SK-N-SH (cell line): ENCODE measurements at regions not wholly inside any gene's neighbourhood (a gene's known extent, or its start where the extent isn't known, plus 50 kb on each side); places are given as distances from the start of the nearest gene placed in this dataset.

Experiments used
- CTCF ChIA-PET: fragments of 300-600, 350-600 bp; formaldehyde crosslinking; extraction: SDS; loops from one replicate; lab custom pipeline; 2021; lab: Yijun Ruan, JAX
- POLR2A ChIA-PET: fragments of 350-600 bp; sonication (Branson Sonifier 250); formaldehyde crosslinking; extraction: SDS; loops from one replicate; lab custom pipeline; 2020; ENCODE audit warnings: antibody characterized with exemption, inconsistent platforms; lab: Yijun Ruan, JAX
- DNase-seq: peaks from one replicate; pipeline ENCODE4 v3.0.0; 2012
- H2AFZ ChIP-seq: fragments of 200-600 bp; sonication (generic); 2 replicates; pipeline ENCODE4 v1.8.1; 2016; ENCODE audit warnings: antibody characterized with exemption, mild to moderate bottlenecking, low read depth
- H3F3A ChIP-seq: fragments of 200-600 bp; sonication (generic); replicated peaks from 2 replicates; pipeline ENCODE3; 2016; ENCODE audit warnings: antibody characterized with exemption, mild to moderate bottlenecking; ENCODE audit not compliant: insufficient read depth
- H3K27ac ChIP-seq, 2 experiments: fragments of 200-500 bp in 1 of 2; fragments of 200-600 bp in 1 of 2; sonication (Bioruptor generic) in 1 of 2; sonication (generic), shearing (Covaris generic) in 1 of 2; 2 replicates each; pipeline versions ENCODE4 v1.5.1 to v1.6.1; 2014 to 2016; ENCODE audit warnings: low read depth in 2 of 2, inconsistent platforms in 1 of 2, low read length in 1 of 2, mild to moderate bottlenecking in 1 of 2, mixed read lengths in 1 of 2
- H3K27me3 ChIP-seq: fragments of 200-600 bp; sonication (generic), shearing (Covaris generic); 2 replicates; pipeline ENCODE4 v1.6.1; 2016; ENCODE audit warnings: mixed run types; ENCODE audit not compliant: insufficient read depth
- H3K36me3 ChIP-seq, 2 experiments: fragments of 200-500 bp in 1 of 2; fragments of 200-600 bp in 1 of 2; sonication (Bioruptor generic) in 1 of 2; sonication (generic) in 1 of 2; replicated peaks in 1 of 2; 2 replicates each; pipeline versions ENCODE3 to v1.5.1; 2014 to 2016; ENCODE audit warnings: low read length in 1 of 2, mild to moderate bottlenecking in 1 of 2; ENCODE audit not compliant: insufficient read depth in 2 of 2, control insufficient read depth in 1 of 2
- H3K4me1 ChIP-seq, 2 experiments: fragments of 200-500 bp in 1 of 2; fragments of 200-600 bp in 1 of 2; sonication (Bioruptor generic) in 1 of 2; sonication (generic), shearing (Covaris generic) in 1 of 2; 2 replicates each; pipeline versions ENCODE4 v1.5.1 to v1.6.1; 2014 to 2016; ENCODE audit warnings: low read depth in 1 of 2, low read length in 1 of 2, mixed run types in 1 of 2; ENCODE audit not compliant: insufficient read depth in 2 of 2, control insufficient read depth in 1 of 2
- H3K4me2 ChIP-seq: fragments of 200-600 bp; sonication (generic), shearing (Covaris generic); 2 replicates; pipeline ENCODE4 v1.6.1; 2017; ENCODE audit warnings: mixed run types
- H3K4me3 ChIP-seq, 2 experiments: fragments of 200-500 bp in 1 of 2; fragments of 200-600 bp in 1 of 2; sonication (Bioruptor generic) in 1 of 2; sonication (generic), shearing (Covaris generic) in 1 of 2; 2 replicates each; pipeline versions ENCODE4 v1.5.1 to v1.8.1; 2014 to 2016; ENCODE audit warnings: low read depth in 2 of 2, inconsistent platforms in 1 of 2, low read length in 1 of 2, mild to moderate bottlenecking in 1 of 2, mixed read lengths in 1 of 2, moderate library complexity in 1 of 2
- H3K79me2 ChIP-seq: fragments of 200-600 bp; sonication (generic); 2 replicates; pipeline ENCODE4 v1.8.1; 2017; ENCODE audit warnings: mild to moderate bottlenecking; ENCODE audit not compliant: insufficient read depth
- H3K9ac ChIP-seq: fragments of 200-600 bp; sonication (generic); 2 replicates; pipeline ENCODE4 v1.6.1; 2017; ENCODE audit warnings: mixed run types
- H3K9me2 ChIP-seq: fragments of 200-600 bp; sonication (generic); 2 replicates; pipeline ENCODE4 v1.6.1; 2017; ENCODE audit warnings: mixed run types
- H3K9me3 ChIP-seq: fragments of 200-600 bp; sonication (generic); 2 replicates; pipeline ENCODE4 v1.6.1; 2017; ENCODE audit warnings: mixed run types, mild to moderate bottlenecking, moderate library complexity
- H4K20me1 ChIP-seq: fragments of 200-600 bp; sonication (generic); 2 replicates; pipeline ENCODE4 v1.6.1; 2017; ENCODE audit warnings: mild to moderate bottlenecking, mixed run types; ENCODE audit not compliant: insufficient read depth
- EZH2phosphoT487 ChIP-seq: fragments of 200-600 bp; sonication (generic); IDR thresholded peaks from 2 replicates; pipeline ENCODE4 v1.6.1; 2017; ENCODE audit warnings: low read depth, mixed run types, mild to moderate bottlenecking, antibody characterized with exemption, moderate library complexity, borderline replicate concordance
- FOSL2 ChIP-seq: IDR thresholded peaks from 2 replicates; pipeline ENCODE4 v1.4.0; 2012; ENCODE audit warnings: low read depth, mild to moderate bottlenecking, moderate library complexity, borderline replicate concordance
- FOXJ3 ChIP-seq: sonication (generic); formaldehyde crosslinking; IDR thresholded peaks from 2 replicates; pipeline ENCODE4 v1.5.1; 2020; ENCODE audit warnings: mild to moderate bottlenecking, missing genetic modification reagents
- MEF2A ChIP-seq: IDR thresholded peaks from 2 replicates; pipeline ENCODE4 v1.4.0; 2012; ENCODE audit warnings: low read depth, borderline replicate concordance
- MXI1 ChIP-seq: IDR thresholded peaks from 2 replicates; pipeline ENCODE4 v1.6.1; 2012; ENCODE audit warnings: mild to moderate bottlenecking, low read depth, low read length, improper control_type of control experiment
- NFIC ChIP-seq: IDR thresholded peaks from 2 replicates; pipeline ENCODE4 v1.4.0; 2012; ENCODE audit warnings: borderline replicate concordance
- NRF1 ChIP-seq: IDR thresholded peaks from 2 replicates; pipeline ENCODE4 v1.6.1; 2012; ENCODE audit warnings: low read depth, mild to moderate bottlenecking, low read length
- PBX3 ChIP-seq: IDR thresholded peaks from 2 replicates; pipeline ENCODE4; 2012
- RAD21 ChIP-seq: IDR thresholded peaks from 2 replicates; pipeline ENCODE4 v1.6.1; 2012; ENCODE audit warnings: mild to moderate bottlenecking, low read length
- REST ChIP-seq: IDR thresholded peaks from 2 replicates; pipeline ENCODE4 v1.6.1; 2012; ENCODE audit warnings: mild to moderate bottlenecking, low read depth, low read length, moderate library complexity
- RXRA ChIP-seq: IDR thresholded peaks from 2 replicates; pipeline ENCODE4 v1.4.0; 2012; ENCODE audit warnings: low read depth, mild to moderate bottlenecking, borderline replicate concordance
- TAF1 ChIP-seq: IDR thresholded peaks from 2 replicates; pipeline ENCODE4 v1.6.1; 2012; ENCODE audit warnings: low read depth, mild to moderate bottlenecking, low read length, moderate library complexity, borderline replicate concordance
- USF2 ChIP-seq: fragments of 150-350 bp; IDR thresholded peaks from 2 replicates; pipeline ENCODE4 v1.6.1; 2017; ENCODE audit warnings: antibody characterized with exemption, low read length, low read depth, borderline replicate concordance
- ZBTB33 ChIP-seq: IDR thresholded peaks from 2 replicates; pipeline ENCODE4 v1.4.0; 2012; ENCODE audit warnings: low read depth, borderline replicate concordance
- WGBS: methylation state at CpG from one replicate; pipeline ENCODE4 v1.1.6; 2017; ENCODE audit warnings: low lambda C conversion rate; 5-methylcytosine and 5-hydroxymethylcytosine counted together

GRCh38 chr7:142470544-142470830 is 212.6 kb upstream of the PRSS58 start:
- H4K20me1 ChIP-seq: no peaks in the 10 kb centered on the region
- H3K4me2 ChIP-seq: no peak overlapping the region
- DNase-seq: no peak
- H3F3A ChIP-seq: no peaks in the 10 kb centered on the region
- no peak overlapping the region for H3K4me3 ChIP-seq
- H3K9me2 ChIP-seq: no peaks in the 10 kb centered on the region
- ChIA-PET CTCF (interaction anchor here (0.6 to 4.3 kb wide), 8 partner anchors 8 to 85 kb away, joined by 3 to 34 read pairs (median 4); no protein-coding TSS in a partner anchor), POLR2A (no interaction called here)
- H2AFZ ChIP-seq: no peak overlapping the region
- no peak overlapping the region for H3K27ac ChIP-seq
- no peaks in the 10 kb centered on the region for H3K4me1 ChIP-seq
- no peaks in the 10 kb centered on the region for H3K36me3 ChIP-seq
- TF ChIP-seq EZH2phosphoT487 (no peak), MEF2A (no peak), RAD21 (no peak), MXI1 (no peak), FOSL2 (no peak), TAF1 (no peak), ZBTB33 (no peak), REST (no peak), NFIC (no peak), RXRA (no peak), USF2 (no peak), NRF1 (no peak), FOXJ3 (no peak), PBX3 (no peak)
- 81% methylated on average over 2 of the region's 2 CpGs for whole genome bisulfite sequencing
- no peaks in the 10 kb centered on the region for H3K27me3 ChIP-seq
- no peaks in the 10 kb centered on the region for H3K9me3 ChIP-seq
- no peaks in the 10 kb centered on the region for H3K79me2 ChIP-seq
- H3K9ac ChIP-seq: no peak overlapping the region
